A549 (cell line): ENCODE measurements at regions not wholly inside any gene's neighbourhood (a gene's known extent, or its start where the extent isn't known, plus 50 kb on each side); places are given as distances from the start of the nearest gene placed in this dataset.
A peak's percentile ranks its signal among the peaks of the same experiment; 100 is the strongest.

Source experiments
- ATAC-seq, 2 experiments: fragments of 200-7000 bp in 1 of 2; fragments of >200 bp in 1 of 2; cut with Nextera tagmentation in 1 of 2; cut with Tn5 transposase in 1 of 2; 3 replicates each; pipeline versions ENCODE4 v1.8.0 to v1.9.1; 2018 to 2020; ENCODE audit warnings: mild to moderate bottlenecking in 1 of 2, moderate library complexity in 1 of 2
- CTCF ChIA-PET: fragments of 300-600 bp; sonication (Branson Sonifier 250); formaldehyde crosslinking; extraction: SDS; loops from one replicate; lab custom pipeline; 2021; ENCODE audit warnings: antibody characterized with exemption, inconsistent platforms; lab: Yijun Ruan, JAX
- POLR2A ChIA-PET: fragments of 350-600 bp; formaldehyde crosslinking; extraction: SDS; loops from one replicate; lab custom pipeline; 2021; ENCODE audit warnings: antibody characterized with exemption, inconsistent platforms; lab: Yijun Ruan, JAX
- DNase-seq, 2 experiments: peaks; one replicate each; pipeline versions ENCODE4 v3.0.0 to v3.0.0-alpha.2; 2011 to 2016; ENCODE audit warnings: low read depth in 1 of 2, low spot score in 1 of 2
- FAIRE-seq: peaks from 2 replicates; lab custom pipeline; 2011; peaks lifted over from hg19 to GRCh38; lab: Jason Lieb, UNC
- H3K27ac ChIP-seq, 2 experiments: fragments of >200 bp; sonication (Bioruptor Twin); formaldehyde crosslinking; 3 replicates each; pipeline ENCODE4 v1.5.1; 2016 to 2017
- H3K4me1 ChIP-seq: fragments of >200 bp; sonication (Bioruptor Twin); formaldehyde crosslinking; 3 replicates; pipeline ENCODE4 v1.6.1; 2016
- H3K4me2 ChIP-seq: fragments of >200 bp; sonication (Bioruptor Twin); formaldehyde crosslinking; 3 replicates; pipeline ENCODE4 v1.6.1; 2016
- H3K4me3 ChIP-seq: fragments of >200 bp; sonication (Bioruptor Twin); formaldehyde crosslinking; 3 replicates; pipeline ENCODE4 v1.5.1; 2016
- H3K9me3 ChIP-seq: fragments of >200 bp; sonication (Bioruptor Twin); formaldehyde crosslinking; 3 replicates; pipeline ENCODE4 v1.6.1; 2016
- CBX2 ChIP-seq: fragments of 200-600 bp; sonication (generic); IDR thresholded peaks from 2 replicates; pipeline ENCODE4 v1.6.1; 2016; ENCODE audit warnings: low read depth, mild to moderate bottlenecking, borderline replicate concordance
- CHD4 ChIP-seq: fragments of 200-600 bp; sonication (generic); IDR thresholded peaks from 2 replicates; pipeline ENCODE4 v1.6.1; 2016; ENCODE audit warnings: antibody characterized with exemption, mild to moderate bottlenecking, borderline replicate concordance
- CTCF ChIP-seq: fragments of >200 bp; sonication (Bioruptor Twin); formaldehyde crosslinking; IDR thresholded peaks from 3 replicates; pipeline ENCODE4 v1.5.1; 2016
- E2F6 ChIP-seq: IDR thresholded peaks from 2 replicates; pipeline ENCODE4 v1.6.1; 2012; ENCODE audit warnings: low read depth, borderline replicate concordance
- EHF ChIP-seq: fragments of 250-450 bp; sonication (Bioruptor Pico); IDR thresholded peaks from 2 replicates; pipeline ENCODE4 v1.5.0; 2020; ENCODE audit warnings: mild to moderate bottlenecking
- FOSL2 ChIP-seq, 2 experiments: fragments of 450-650 bp in 1 of 2; fragments of >200 bp in 1 of 2; sonication (Bioruptor Twin) in 1 of 2; formaldehyde crosslinking; IDR thresholded peaks; 2 replicates each; pipeline versions ENCODE4 v1.5.0 to v1.6.1; 2016 to 2020; ENCODE audit warnings: mild to moderate bottlenecking in 1 of 2, moderate library complexity in 1 of 2
- HES2 ChIP-seq: fragments of >200 bp; sonication (Bioruptor Twin); formaldehyde crosslinking; IDR thresholded peaks from 2 replicates; pipeline ENCODE4 v1.6.1; 2016
- HMGXB4 ChIP-seq: fragments of 250-450 bp; sonication (Bioruptor Pico); IDR thresholded peaks from 2 replicates; pipeline ENCODE4 v1.5.0; 2021; ENCODE audit warnings: mild to moderate bottlenecking, moderate library complexity, borderline replicate concordance
- HOXB13 ChIP-seq: fragments of 250-450 bp; sonication (Bioruptor Pico); IDR thresholded peaks from 2 replicates; pipeline ENCODE4 v1.5.0; 2020; ENCODE audit warnings: low read depth, mild to moderate bottlenecking, moderate library complexity
- KDM5A ChIP-seq: fragments of 200-600 bp; sonication (generic); IDR thresholded peaks from 2 replicates; pipeline ENCODE4 v1.6.1; 2016; ENCODE audit warnings: antibody characterized with exemption, mild to moderate bottlenecking
- MAFK ChIP-seq: fragments of 450-650 bp; IDR thresholded peaks from 2 replicates; pipeline ENCODE4 v1.6.1; 2014; ENCODE audit not compliant: partially characterized antibody
- MAX ChIP-seq: IDR thresholded peaks from 2 replicates; pipeline ENCODE4 v1.6.1; 2012
- MAZ ChIP-seq: fragments of 150-350 bp; IDR thresholded peaks from 2 replicates; pipeline ENCODE4 v1.6.1; 2014; ENCODE audit warnings: antibody characterized with exemption, low read depth, low read length, borderline replicate concordance
- NR3C1 ChIP-seq: fragments of >200 bp; sonication (Bioruptor Twin); formaldehyde crosslinking; IDR thresholded peaks from 3 replicates; pipeline ENCODE4 v1.6.1; 2017
- PBX3 ChIP-seq: IDR thresholded peaks from 2 replicates; pipeline ENCODE4 v1.6.1; 2012
- PHF8 ChIP-seq: fragments of 200-600 bp; sonication (generic); IDR thresholded peaks from 2 replicates; pipeline ENCODE4 v1.6.1; 2016; ENCODE audit warnings: low read depth, mild to moderate bottlenecking, antibody characterized with exemption, moderate library complexity, borderline replicate concordance
- POLR2AphosphoS2 ChIP-seq: conservative IDR thresholded peaks from 2 replicates; pipeline ENCODE4 v1.6.1; 2012; ENCODE audit warnings: low read length, improper control_type of control experiment, inconsistent platforms
- USF2 ChIP-seq: fragments of 450-650 bp; IDR thresholded peaks from 2 replicates; pipeline ENCODE4 v1.6.1; 2014; ENCODE audit warnings: antibody characterized with exemption
- ZNF302 ChIP-seq: fragments of 250-450 bp; sonication (Bioruptor Pico); IDR thresholded peaks from 2 replicates; pipeline ENCODE4 v1.9.0; 2021; ENCODE audit warnings: inconsistent platforms, mild to moderate bottlenecking, moderate library complexity
- ZSCAN20 ChIP-seq: fragments of 250-450 bp; sonication (Bioruptor Pico); IDR thresholded peaks from 2 replicates; pipeline ENCODE4 v1.8.0; 2022; ENCODE audit warnings: mild to moderate bottlenecking, moderate library complexity
- WGBS: methylation state at CpG from one replicate; pipeline ENCODE4 v1.1.6; 2017; ENCODE audit errors: missing lambda C conversion rate; 5-methylcytosine and 5-hydroxymethylcytosine counted together

GRCh38 chr18:26791676-26792075, 73.8 kb downstream of the AQP4 start:
- TF ChIP-seq HMGXB4 (CRISPR knock-in tag) (no peak), PBX3 (no peak), HES2 (no peak)
- CTCF ChIA-PET = interaction anchor here (1.4 kb wide), 1 partner anchor 13 kb away, joined by 4 read pairs; no protein-coding TSS in a partner anchor
- no peak for FAIRE-seq

GRCh38 chr18:26784599-26784998, 80.9 kb downstream of the AQP4 start:
- H3K4me2 ChIP-seq = no peak overlapping the region
- ChIA-PET CTCF (no interaction called here), POLR2A (no interaction called here)
- WGBS = 43% methylated on average over 1 of the region's 1 CpG
- no peak overlapping the region for H3K4me3 ChIP-seq
- no peak for ATAC-seq
- TF ChIP-seq NR3C1 = no peak
- no peak for TF ChIP-seq CTCF
- TF ChIP-seq MAZ = no peak
- no peak for TF ChIP-seq CHD4
- TF ChIP-seq FOSL2 (IDR thresholded peaks at IDR 0.05) = no peak
- TF ChIP-seq FOSL2 (CRISPR knock-in tag; IDR thresholded peaks at IDR 0.05) = no peak
- no peak for TF ChIP-seq ZSCAN20 (CRISPR knock-in tag)
- TF ChIP-seq EHF (CRISPR knock-in tag) = no peak
- no peak for TF ChIP-seq E2F6
- no peak for TF ChIP-seq PHF8
- TF ChIP-seq KDM5A = no peak
- TF ChIP-seq HOXB13 (CRISPR knock-in tag) = no peak
- no peak for TF ChIP-seq CBX2
- no peak for TF ChIP-seq MAX
- no peak for TF ChIP-seq ZNF302 (CRISPR knock-in tag)
- TF ChIP-seq USF2 = no peak
- no peak for TF ChIP-seq POLR2AphosphoS2
- TF ChIP-seq MAFK = no peak
- no peak overlapping the region for H3K27ac ChIP-seq
- no peaks in the 10 kb centered on the region for H3K9me3 ChIP-seq
- no peak for DNase-seq
- FAIRE-seq = no peak
- H3K4me1 ChIP-seq = no peaks in the 10 kb centered on the region

More at GRCh38 chr18:26791676-26792075, 73.8 kb downstream of the AQP4 start:
- Histone ChIP-seq H3K4me1 (peaks cover 19% of the 10 kb centered on the region), H3K4me2 (peak overlapping the region; percentile 37; the same call in 2 of the 3 replicates), H3K27ac (peak overlapping the region; percentile 52 to 61; a peak in 4 of 6 replicates), H3K9me3 (no peaks in the 10 kb centered on the region), H3K4me3 (no peak overlapping the region)
- ATAC-seq = peak in 1 of 2 experiments; percentile 53; a peak in 3 of 6 replicates
- DNase-seq = peak; percentile 4 to 20
- POLR2A ChIA-PET = no interaction called here
